ENCODE measurements at regions not wholly inside any gene's neighbourhood (a gene's known extent, or its start where the extent isn't known, plus 50 kb on each side); places are given as distances from the start of the nearest gene placed in this dataset.

- TF ChIP-seq CTCF (conservative IDR thresholded peaks at IDR 0.05; ENCODE audit: low read depth, low read length) (no peak), EZH2 (IDR thresholded peaks at IDR 0.05; ENCODE audit: borderline replicate concordance, low read depth, low read length, poor library complexity, severe bottlenecking) (no peak)
These were observed 168.1 kb upstream of the MAP3K1 start for GRCh38 chr5:56647099-56647850.
